ENCODE measurements at regions not wholly inside any gene's neighbourhood (a gene's known extent, or its start where the extent isn't known, plus 50 kb on each side); places are given as distances from the start of the nearest gene placed in this dataset.

DNA sequence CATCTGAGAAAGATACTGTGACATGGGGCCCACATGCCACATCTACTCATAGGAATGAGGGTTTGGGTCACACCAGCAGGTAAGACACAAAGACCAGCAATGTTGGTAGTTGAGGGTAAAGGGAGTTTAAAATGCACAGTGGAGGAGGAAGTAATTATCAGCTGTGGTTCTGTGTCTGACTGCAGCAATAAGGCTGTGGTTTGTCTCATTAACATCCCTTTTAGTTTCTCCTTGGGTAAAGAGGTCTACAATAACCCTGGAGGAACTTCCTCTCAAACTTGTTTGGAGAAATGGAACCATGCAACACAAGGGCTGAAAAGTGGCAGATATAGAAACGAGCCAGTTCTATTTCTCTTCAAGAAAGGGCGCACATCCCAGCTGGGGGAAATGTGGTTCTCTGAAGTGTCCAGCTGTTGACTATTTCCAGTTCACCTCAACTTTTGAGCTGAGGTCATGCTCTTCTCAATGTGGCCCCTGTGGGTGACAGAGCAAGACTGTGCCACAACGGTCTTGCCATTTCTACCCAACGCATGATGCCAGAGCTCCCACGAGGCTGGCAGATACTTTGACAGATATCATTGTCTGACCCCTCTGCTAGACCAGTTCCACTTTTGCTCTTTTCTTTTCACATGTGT lies 234.3 kb downstream of the SQOR start (continued):
- TF ChIP-seq RELA (IDR thresholded peaks at IDR 0.05; ENCODE audit: borderline replicate concordance, partially characterized antibody) (no peak), NFYA (IDR thresholded peaks at IDR 0.05; ENCODE audit: borderline replicate concordance, low read depth, low read length) (no peak)
- TF ChIP-seq, protein P1, sequence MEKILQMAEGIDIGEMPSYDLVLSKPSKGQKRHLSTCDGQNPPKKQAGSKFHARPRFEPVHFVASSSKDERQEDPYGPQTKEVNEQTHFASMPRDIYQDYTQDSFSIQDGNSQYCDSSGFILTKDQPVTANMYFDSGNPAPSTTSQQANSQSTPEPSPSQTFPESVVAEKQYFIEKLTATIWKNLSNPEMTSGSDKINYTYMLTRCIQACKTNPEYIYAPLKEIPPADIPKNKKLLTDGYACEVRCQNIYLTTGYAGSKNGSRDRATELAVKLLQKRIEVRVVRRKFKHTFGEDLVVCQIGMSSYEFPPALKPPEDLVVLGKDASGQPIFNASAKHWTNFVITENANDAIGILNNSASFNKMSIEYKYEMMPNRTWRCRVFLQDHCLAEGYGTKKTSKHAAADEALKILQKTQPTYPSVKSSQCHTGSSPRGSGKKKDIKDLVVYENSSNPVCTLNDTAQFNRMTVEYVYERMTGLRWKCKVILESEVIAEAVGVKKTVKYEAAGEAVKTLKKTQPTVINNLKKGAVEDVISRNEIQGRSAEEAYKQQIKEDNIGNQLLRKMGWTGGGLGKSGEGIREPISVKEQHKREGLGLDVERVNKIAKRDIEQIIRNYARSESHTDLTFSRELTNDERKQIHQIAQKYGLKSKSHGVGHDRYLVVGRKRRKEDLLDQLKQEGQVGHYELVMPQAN (conservative IDR thresholded peaks at IDR 0.05), result no peak

GRCh38 chr15:45871121-45871855 lies 236.5 kb downstream of the SQOR start:
- H2AFZ ChIP-seq (ENCODE audit: control insufficient read depth, low read depth, low read length), result no peak overlapping the region
- no peak overlapping the region for H3K4me3 ChIP-seq
- intact Hi-C loops (cut with micrococcal nuclease; ENCODE audit: unreplicated experiment) (no loop called here), in situ Hi-C loops (cut with MboI) (no loop called here)
- BruUV-seq (replicated peaks), result no TSS peak
- H3K9ac ChIP-seq (ENCODE audit: control insufficient read depth, insufficient read depth, low read length), result no peak overlapping the region
- H4K20me1 ChIP-seq (ENCODE audit: control insufficient read depth, insufficient read depth), result no peaks in the 10 kb centered on the region
- FAIRE-seq (no peak), ATAC-seq (no peak), DNase-seq (ENCODE audit: low read depth, low spot score) (no peak)
- H3K79me2 ChIP-seq (ENCODE audit: control insufficient read depth, insufficient read depth, low read length), result no peaks in the 10 kb centered on the region
- H3K27me3 ChIP-seq (replicated peaks in 1 of 2; ENCODE audit: control insufficient read depth in 2 of 2, insufficient read depth in 2 of 2, low read length in 1 of 2), result no peaks in the 10 kb centered on the region
- ChIA-PET RAD21 (ENCODE audit: unreplicated experiment) (no interaction called here), SMC1A (ENCODE audit: uncharacterized antibody, unreplicated experiment) (no interaction called here), POLR2A (no interaction called here), CTCF (no interaction called here)
- H3K4me2 ChIP-seq (ENCODE audit: control insufficient read depth, insufficient read depth), result no peak overlapping the region
- H3K4me1 ChIP-seq (ENCODE audit: control insufficient read depth, insufficient read depth, low read length), result no peaks in the 10 kb centered on the region
- no peaks in the 10 kb centered on the region; the same call in 2 of the 3 replicates for H3K9me3 ChIP-seq (replicated peaks; ENCODE audit: control insufficient read depth, insufficient read depth, low read length)
- no peaks in the 10 kb centered on the region for H3K36me3 ChIP-seq (ENCODE audit: control insufficient read depth in 2 of 2, insufficient read depth in 2 of 2, low read length in 1 of 2)
- H3K27ac ChIP-seq (ENCODE audit: control insufficient read depth, insufficient read depth), result no peak overlapping the region
- WGBS (ENCODE audit: insufficient coverage, insufficient replicate concordance, low lambda C conversion rate, missing lambda C conversion rate), result 0% methylated on average over 3 of the region's 3 CpGs
- TF ChIP-seq FOXK2 (IDR thresholded peaks at IDR 0.05), result no peak
- no peak for TF ChIP-seq RAD51 (IDR thresholded peaks at IDR 0.05)
- TF ChIP-seq BRCA1 (IDR thresholded peaks at IDR 0.05; ENCODE audit: low read depth, low read length), result no peak
- TF ChIP-seq HDGF (IDR thresholded peaks at IDR 0.05), result no peak
- TF ChIP-seq, protein P2, sequence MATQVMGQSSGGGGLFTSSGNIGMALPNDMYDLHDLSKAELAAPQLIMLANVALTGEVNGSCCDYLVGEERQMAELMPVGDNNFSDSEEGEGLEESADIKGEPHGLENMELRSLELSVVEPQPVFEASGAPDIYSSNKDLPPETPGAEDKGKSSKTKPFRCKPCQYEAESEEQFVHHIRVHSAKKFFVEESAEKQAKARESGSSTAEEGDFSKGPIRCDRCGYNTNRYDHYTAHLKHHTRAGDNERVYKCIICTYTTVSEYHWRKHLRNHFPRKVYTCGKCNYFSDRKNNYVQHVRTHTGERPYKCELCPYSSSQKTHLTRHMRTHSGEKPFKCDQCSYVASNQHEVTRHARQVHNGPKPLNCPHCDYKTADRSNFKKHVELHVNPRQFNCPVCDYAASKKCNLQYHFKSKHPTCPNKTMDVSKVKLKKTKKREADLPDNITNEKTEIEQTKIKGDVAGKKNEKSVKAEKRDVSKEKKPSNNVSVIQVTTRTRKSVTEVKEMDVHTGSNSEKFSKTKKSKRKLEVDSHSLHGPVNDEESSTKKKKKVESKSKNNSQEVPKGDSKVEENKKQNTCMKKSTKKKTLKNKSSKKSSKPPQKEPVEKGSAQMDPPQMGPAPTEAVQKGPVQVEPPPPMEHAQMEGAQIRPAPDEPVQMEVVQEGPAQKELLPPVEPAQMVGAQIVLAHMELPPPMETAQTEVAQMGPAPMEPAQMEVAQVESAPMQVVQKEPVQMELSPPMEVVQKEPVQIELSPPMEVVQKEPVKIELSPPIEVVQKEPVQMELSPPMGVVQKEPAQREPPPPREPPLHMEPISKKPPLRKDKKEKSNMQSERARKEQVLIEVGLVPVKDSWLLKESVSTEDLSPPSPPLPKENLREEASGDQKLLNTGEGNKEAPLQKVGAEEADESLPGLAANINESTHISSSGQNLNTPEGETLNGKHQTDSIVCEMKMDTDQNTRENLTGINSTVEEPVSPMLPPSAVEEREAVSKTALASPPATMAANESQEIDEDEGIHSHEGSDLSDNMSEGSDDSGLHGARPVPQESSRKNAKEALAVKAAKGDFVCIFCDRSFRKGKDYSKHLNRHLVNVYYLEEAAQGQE (IDR thresholded peaks at IDR 0.05; ENCODE audit: low read depth, low read length), result no peak
- no peak for TF ChIP-seq NBN (IDR thresholded peaks at IDR 0.05)
- no peak for TF ChIP-seq GATAD2B (conservative IDR thresholded peaks at IDR 0.05; ENCODE audit: low read depth)
- no peak for TF ChIP-seq FOXM1 (IDR thresholded peaks at IDR 0.05; ENCODE audit: low read depth, low read length)
- no peak for TF ChIP-seq MEF2B (IDR thresholded peaks at IDR 0.05; ENCODE audit: partially characterized antibody, poor library complexity, severe bottlenecking)
- TF ChIP-seq, protein P3, sequence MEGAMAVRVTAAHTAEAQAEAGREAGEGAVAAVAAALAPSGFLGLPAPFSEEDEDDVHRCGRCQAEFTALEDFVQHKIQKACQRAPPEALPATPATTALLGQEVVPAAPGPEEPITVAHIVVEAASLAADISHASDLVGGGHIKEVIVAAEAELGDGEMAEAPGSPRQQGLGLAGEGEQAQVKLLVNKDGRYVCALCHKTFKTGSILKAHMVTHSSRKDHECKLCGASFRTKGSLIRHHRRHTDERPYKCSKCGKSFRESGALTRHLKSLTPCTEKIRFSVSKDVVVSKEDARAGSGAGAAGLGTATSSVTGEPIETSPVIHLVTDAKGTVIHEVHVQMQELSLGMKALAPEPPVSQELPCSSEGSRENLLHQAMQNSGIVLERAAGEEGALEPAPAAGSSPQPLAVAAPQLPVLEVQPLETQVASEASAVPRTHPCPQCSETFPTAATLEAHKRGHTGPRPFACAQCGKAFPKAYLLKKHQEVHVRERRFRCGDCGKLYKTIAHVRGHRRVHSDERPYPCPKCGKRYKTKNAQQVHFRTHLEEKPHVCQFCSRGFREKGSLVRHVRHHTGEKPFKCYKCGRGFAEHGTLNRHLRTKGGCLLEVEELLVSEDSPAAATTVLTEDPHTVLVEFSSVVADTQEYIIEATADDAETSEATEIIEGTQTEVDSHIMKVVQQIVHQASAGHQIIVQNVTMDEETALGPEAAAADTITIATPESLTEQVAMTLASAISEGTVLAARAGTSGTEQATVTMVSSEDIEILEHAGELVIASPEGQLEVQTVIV (IDR thresholded peaks at IDR 0.05; ENCODE audit: borderline replicate concordance, partially characterized antibody), result no peak
- TF ChIP-seq CEBPB (IDR thresholded peaks at IDR 0.05; ENCODE audit: borderline replicate concordance in 1 of 2, low read depth in 2 of 2, low read length in 2 of 2), result no peak

Data from GM12878 (cell line).